Esophagus (tissue), 2 donors: ENCODE measurements at regions not wholly inside any gene's neighbourhood (a gene's known extent, or its start where the extent isn't known, plus 50 kb on each side); places are given as distances from the start of the nearest gene placed in this dataset.

Experiments used
- H3K27ac ChIP-seq, 2 donors: one replicate each; pipeline ENCODE4 v1.5.1; 2013; ENCODE audit warnings: low read depth in 2 of 2, mild to moderate bottlenecking in 2 of 2, inconsistent platforms in 1 of 2, low read length in 1 of 2, moderate library complexity in 1 of 2
- H3K27me3 ChIP-seq, 2 donors: one replicate each; pipeline ENCODE4 v1.6.1; 2013; ENCODE audit warnings: low read length in 2 of 2, control low read depth in 1 of 2, mild to moderate bottlenecking in 1 of 2; ENCODE audit not compliant: insufficient read depth in 2 of 2, control insufficient read depth in 1 of 2
- H3K36me3 ChIP-seq, 2 donors: one replicate each; pipeline ENCODE4 v1.6.1; 2013; ENCODE audit warnings: low read length in 1 of 2; ENCODE audit not compliant: control insufficient read depth in 2 of 2, insufficient read depth in 2 of 2
- H3K4me1 ChIP-seq, 2 donors: one replicate each; pipeline ENCODE4 v1.6.1; 2013; ENCODE audit warnings: low read length in 1 of 2; ENCODE audit not compliant: control insufficient read depth in 2 of 2, insufficient read depth in 2 of 2
- H3K4me3 ChIP-seq, 2 donors: one replicate each; pipeline ENCODE4 v1.5.1; 2013; ENCODE audit warnings: low read length in 2 of 2, mild to moderate bottlenecking in 2 of 2, low read depth in 1 of 2, moderate library complexity in 1 of 2
- H3K9me3 ChIP-seq, 2 donors: one replicate each; pipeline ENCODE4 v1.6.1; 2013; ENCODE audit warnings: mild to moderate bottlenecking in 2 of 2, low read depth in 1 of 2, low read length in 1 of 2, moderate library complexity in 1 of 2; ENCODE audit not compliant: control insufficient read depth in 2 of 2, insufficient read depth in 1 of 2
- WGBS, 2 donors: extraction: QIAGEN DNeasy Blood & Tissue Kit; methylation state at CpG; one replicate each; pipeline ENCODE4 v1.1.7; 2013; 5-methylcytosine and 5-hydroxymethylcytosine counted together
- donor health status: healthy with polysubstance abuse.
- donor health status: Bipolar disorder and iron deficiency.

- Histone ChIP-seq H3K36me3 (no peaks in the 10 kb centered on the region), H3K27ac (no peak overlapping the region), H3K4me1 (no peaks in the 10 kb centered on the region), H3K9me3 (peaks cover 0 to 2% of the 10 kb centered on the region in 2 donors), H3K4me3 (no peak overlapping the region), H3K27me3 (no peaks in the 10 kb centered on the region)
- WGBS, 2 donors = 83 to 85% methylated on average over 6 of the region's 6 CpGs
These were observed 815.7 kb downstream of the QKI start for GRCh38 chr6:164230259-164230658.

GRCh38 chr6:164229716-164230115 lies 815.2 kb downstream of the QKI start:
- Histone ChIP-seq H3K9me3 (peaks cover 0 to 2% of the 10 kb centered on the region in 2 donors), H3K27me3 (no peaks in the 10 kb centered on the region), H3K4me3 (no peak overlapping the region), H3K27ac (no peak overlapping the region), H3K36me3 (no peaks in the 10 kb centered on the region), H3K4me1 (no peaks in the 10 kb centered on the region)
- WGBS, 2 donors = 80 to 82% methylated on average over 8 of the region's 8 CpGs

DNA sequence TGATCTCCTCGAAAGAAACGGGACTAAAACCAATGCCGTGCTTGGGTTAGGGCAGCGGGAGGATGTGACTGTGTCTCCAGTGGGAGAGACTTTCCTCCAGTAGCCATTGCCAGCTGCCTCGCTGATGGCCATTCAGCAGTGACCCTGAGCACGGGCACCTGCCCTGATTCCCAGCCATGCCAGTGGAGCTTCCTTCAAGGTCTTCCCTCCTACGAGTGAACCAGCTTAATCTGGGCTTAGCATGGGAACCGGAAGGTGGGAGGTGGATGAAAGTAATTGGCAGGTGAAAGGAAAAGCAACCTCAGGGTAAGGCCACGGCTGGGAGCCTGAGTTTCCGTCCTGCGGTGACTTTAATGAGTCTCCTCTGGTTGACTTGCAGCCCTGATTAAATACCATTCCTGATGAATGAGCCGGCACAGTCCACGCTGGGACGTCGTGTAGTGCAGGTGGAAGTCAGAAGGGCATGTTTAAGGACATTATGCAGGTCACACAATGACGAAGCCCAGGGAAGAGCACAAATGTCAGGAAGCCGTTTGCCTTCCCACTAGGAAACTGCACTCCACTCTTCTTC lies 813.5 kb downstream of the QKI start:
- no peaks in the 10 kb centered on the region for H3K9me3 ChIP-seq
- H3K36me3 ChIP-seq = no peaks in the 10 kb centered on the region
- no peak overlapping the region for H3K4me3 ChIP-seq
- no peak overlapping the region for H3K27ac ChIP-seq
- no peaks in the 10 kb centered on the region for H3K27me3 ChIP-seq
- H3K4me1 ChIP-seq = no peaks in the 10 kb centered on the region
- 72 to 77% methylated on average over 17 of the region's 17 CpGs for WGBS, 2 donors

- Histone ChIP-seq H3K9me3 (no peaks in the 10 kb centered on the region), H3K4me3 (no peak overlapping the region), H3K4me1 (no peaks in the 10 kb centered on the region), H3K27me3 (no peaks in the 10 kb centered on the region), H3K36me3 (no peaks in the 10 kb centered on the region), H3K27ac (no peak overlapping the region)
- WGBS, 2 donors = 79 to 84% methylated on average over 10 of the region's 10 CpGs
These were observed 802.3 kb downstream of the QKI start for GRCh38 chr6:164216839-164217238.

- WGBS, 2 donors = 56 to 70% methylated on average over 4 of the region's 4 CpGs
- Histone ChIP-seq H3K27me3 (no peaks in the 10 kb centered on the region), H3K27ac (no peak overlapping the region), H3K9me3 (no peaks in the 10 kb centered on the region), H3K4me1 (no peaks in the 10 kb centered on the region), H3K4me3 (no peak overlapping the region), H3K36me3 (no peaks in the 10 kb centered on the region)
These were observed 801.9 kb downstream of the QKI start for GRCh38 chr6:164216368-164216767.

DNA sequence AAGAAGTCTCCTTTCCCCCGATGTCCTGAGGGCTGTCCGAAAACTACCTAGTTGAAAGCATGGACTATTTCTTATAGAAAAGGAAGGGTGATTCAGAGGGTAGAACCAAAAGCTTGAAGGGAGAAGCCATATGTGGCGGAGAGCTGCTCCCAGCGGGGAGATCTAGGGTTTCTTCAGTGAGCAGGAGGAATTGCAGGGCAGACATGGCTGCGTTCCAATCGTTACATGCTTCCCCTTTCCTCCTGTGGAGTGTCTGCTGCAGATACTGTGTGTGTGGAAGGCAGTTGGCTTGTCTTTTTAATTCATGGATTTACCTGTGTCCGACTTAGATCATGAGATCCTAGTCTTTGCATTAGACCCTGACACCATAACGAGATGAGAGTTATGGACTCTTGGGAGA lies 799.5 kb downstream of the QKI start:
- Histone ChIP-seq H3K4me1 (no peaks in the 10 kb centered on the region), H3K27ac (no peak overlapping the region), H3K27me3 (no peaks in the 10 kb centered on the region), H3K36me3 (no peaks in the 10 kb centered on the region), H3K4me3 (no peak overlapping the region), H3K9me3 (no peaks in the 10 kb centered on the region)
- 84 to 89% methylated on average over 8 of the region's 8 CpGs for whole genome bisulfite sequencing, 2 donors

- Histone ChIP-seq H3K4me3 (no peak overlapping the region), H3K9me3 (no peaks in the 10 kb centered on the region), H3K36me3 (no peaks in the 10 kb centered on the region), H3K27ac (no peak overlapping the region), H3K4me1 (no peaks in the 10 kb centered on the region), H3K27me3 (no peaks in the 10 kb centered on the region)
- WGBS, 2 donors = 85 to 87% methylated on average over 3 of the region's 3 CpGs
These were observed 796.7 kb downstream of the QKI start for GRCh38 chr6:164211254-164211653.

GRCh38 chr6:164210783-164211182 lies 796.3 kb downstream of the QKI start:
- Histone ChIP-seq H3K4me3 (no peak overlapping the region), H3K27ac (no peak overlapping the region), H3K36me3 (no peaks in the 10 kb centered on the region), H3K4me1 (no peaks in the 10 kb centered on the region), H3K27me3 (no peaks in the 10 kb centered on the region), H3K9me3 (no peaks in the 10 kb centered on the region)
- 76 to 81% methylated on average over 5 of the region's 5 CpGs for WGBS, 2 donors

DNA sequence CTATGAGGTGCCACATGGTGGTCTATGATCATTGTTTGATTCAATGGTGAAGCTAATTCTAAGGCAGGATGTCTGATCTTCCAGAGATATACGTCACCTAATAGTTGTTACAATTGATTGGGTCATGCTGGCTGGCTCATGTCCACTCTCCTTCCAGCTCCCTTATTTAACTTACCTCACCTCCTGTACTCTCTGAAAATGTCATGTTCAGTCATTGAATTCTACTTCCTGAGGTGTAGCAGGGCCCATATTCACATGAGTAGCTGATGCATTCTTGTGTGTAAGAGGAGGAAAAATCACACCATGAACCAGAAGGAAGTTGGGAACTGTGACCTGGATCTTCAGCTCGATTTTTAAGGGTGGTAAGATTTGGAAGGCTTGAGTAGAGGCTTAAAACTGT lies 795.8 kb downstream of the QKI start:
- Histone ChIP-seq H3K4me3 (no peak overlapping the region), H3K9me3 (no peaks in the 10 kb centered on the region), H3K4me1 (no peaks in the 10 kb centered on the region), H3K27ac (no peak overlapping the region), H3K36me3 (no peaks in the 10 kb centered on the region), H3K27me3 (no peaks in the 10 kb centered on the region)
- 63% methylated on average over 2 of the region's 2 CpGs for WGBS, 2 donors

DNA sequence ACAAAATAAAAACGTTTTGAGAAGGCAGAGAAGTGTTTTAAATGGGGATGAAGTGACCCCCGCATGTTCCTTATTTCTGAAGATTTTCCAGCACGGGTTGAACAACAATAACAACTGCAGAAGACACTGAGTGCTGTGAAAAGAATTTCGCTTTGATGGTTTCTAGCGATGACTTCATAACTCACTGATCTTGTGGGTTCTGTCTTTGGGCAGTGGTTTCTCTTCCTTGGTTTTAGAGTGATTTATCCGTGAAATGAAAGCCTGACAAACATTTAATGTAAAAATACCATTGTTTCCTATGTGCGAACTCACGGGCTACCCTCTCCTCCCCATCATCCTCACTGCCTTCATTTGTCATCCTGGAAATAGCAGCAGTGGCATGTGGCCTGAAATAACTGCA lies 793.9 kb downstream of the QKI start:
- no peak overlapping the region for H3K4me3 ChIP-seq
- H3K36me3 ChIP-seq = no peaks in the 10 kb centered on the region
- H3K27ac ChIP-seq = no peak overlapping the region
- peaks cover 0 to 2% of the 10 kb centered on the region in 2 donors for H3K9me3 ChIP-seq
- no peaks in the 10 kb centered on the region for H3K27me3 ChIP-seq
- no peaks in the 10 kb centered on the region for H3K4me1 ChIP-seq
- 67 to 70% methylated on average over 8 of the region's 8 CpGs for WGBS, 2 donors
